ENCODE measurements at regions not wholly inside any gene's neighbourhood (a gene's known extent, or its start where the extent isn't known, plus 50 kb on each side); places are given as distances from the start of the nearest gene placed in this dataset.

GRCh38 chr2:22126106-22126505 lies 1002.3 kb downstream of the TDRD15 start:
- no peak for TF ChIP-seq POLR2A (IDR thresholded peaks at IDR 0.05)
- no peak for TF ChIP-seq EP300 (IDR thresholded peaks at IDR 0.05)
- TF ChIP-seq CTCF (IDR thresholded peaks at IDR 0.05): no peak
